Fibroblast of lung (primary cell): ENCODE measurements at regions not wholly inside any gene's neighbourhood (a gene's known extent, or its start where the extent isn't known, plus 50 kb on each side); places are given as distances from the start of the nearest gene placed in this dataset.

Source experiments
- DNase-seq, 2 donors: peaks; one replicate each; pipeline versions ENCODE4 v3.0.0 to v3.0.0-alpha.2; 2010; ENCODE audit warnings: low read depth in 2 of 2
- H2AFZ ChIP-seq: 2 replicates; pipeline ENCODE4 v1.5.1; 2012; ENCODE audit warnings: low read length, control low read depth, inconsistent platforms
- H3K27ac ChIP-seq: 2 replicates; pipeline ENCODE4 v1.5.1; 2011; ENCODE audit warnings: low read length, control low read depth; ENCODE audit not compliant: insufficient read depth
- H3K27me3 ChIP-seq: 2 replicates; pipeline ENCODE4 v1.5.1; 2011; ENCODE audit warnings: mild to moderate bottlenecking, low read length; ENCODE audit not compliant: control insufficient read depth, insufficient read depth
- H3K36me3 ChIP-seq: 2 replicates; pipeline ENCODE4 v1.5.1; 2011; ENCODE audit warnings: low read length; ENCODE audit not compliant: control insufficient read depth, insufficient read depth
- H3K4me1 ChIP-seq: 2 replicates; pipeline ENCODE4 v1.5.1; 2011; ENCODE audit warnings: low read length; ENCODE audit not compliant: control insufficient read depth, insufficient read depth; ENCODE audit errors: extremely low read depth
- H3K4me2 ChIP-seq: 2 replicates; pipeline ENCODE4 v1.5.1; 2011; ENCODE audit warnings: low read length, control low read depth; ENCODE audit not compliant: insufficient read depth; ENCODE audit errors: extremely low read depth
- H3K4me3 ChIP-seq, 4 experiments: fragments of 200-600 bp in 1 of 4; sonication (generic) in 1 of 4; replicated peaks in 1 of 4; 2 replicates each; pipeline ENCODE4 v1.5.1; 2011 to 2016; ENCODE audit warnings: low read length in 4 of 4, low read depth in 3 of 4, mild to moderate bottlenecking in 3 of 4, control low read depth in 2 of 4, inconsistent platforms in 1 of 4, mixed read lengths in 1 of 4; ENCODE audit not compliant: insufficient read depth in 1 of 4; ENCODE audit errors: control extremely low read depth in 1 of 4
- H3K79me2 ChIP-seq: 2 replicates; pipeline ENCODE4 v1.5.1; 2012; ENCODE audit warnings: mild to moderate bottlenecking, low read length, inconsistent platforms; ENCODE audit not compliant: control insufficient read depth, insufficient read depth
- H3K9ac ChIP-seq: 2 replicates; pipeline ENCODE4 v1.5.1; 2011; ENCODE audit warnings: mild to moderate bottlenecking, low read length, control low read depth; ENCODE audit not compliant: insufficient read depth
- H3K9me3 ChIP-seq: 2 replicates; pipeline ENCODE4 v1.5.1; 2012; ENCODE audit warnings: low read depth, low read length; ENCODE audit not compliant: control insufficient read depth, insufficient read depth
- H4K20me1 ChIP-seq: 2 replicates; pipeline ENCODE4 v1.5.1; 2011; ENCODE audit warnings: low read length; ENCODE audit not compliant: control insufficient read depth, insufficient read depth; ENCODE audit errors: extremely low read depth
- CTCF ChIP-seq, 2 donors: IDR thresholded peaks in 1 of 2; conservative IDR thresholded peaks in 1 of 2; 1 replicate in 1 of 2; 2 replicates in 1 of 2; pipeline ENCODE4 v1.5.1; 2011 to 2012; ENCODE audit warnings: low read length in 2 of 2, control low read depth in 1 of 2, inconsistent platforms in 1 of 2, low read depth in 1 of 2, mild to moderate bottlenecking in 1 of 2
- EZH2 ChIP-seq: IDR thresholded peaks from 2 replicates; pipeline ENCODE4 v1.5.1; 2012; ENCODE audit warnings: low read length, control low read depth, mild to moderate bottlenecking; ENCODE audit errors: missing control alignments

GRCh38 chr3:31450345-31450744 is 82.4 kb upstream of the STT3B start:
- Histone ChIP-seq H3K4me1 (no peaks in the 10 kb centered on the region), H3K4me2 (no peak overlapping the region), H4K20me1 (no peaks in the 10 kb centered on the region), H3K9me3 (no peaks in the 10 kb centered on the region), H3K79me2 (no peaks in the 10 kb centered on the region), H3K36me3 (no peaks in the 10 kb centered on the region), H3K27me3 (no peaks in the 10 kb centered on the region), H3K27ac (no peak overlapping the region), H3K9ac (no peak overlapping the region), H2AFZ (no peak overlapping the region), H3K4me3 (no peak overlapping the region)
- TF ChIP-seq EZH2 (no peak), CTCF (conservative IDR thresholded peaks at IDR 0.05 in 1 of 2, IDR thresholded peaks at IDR 0.05 in 1 of 2; ENCODE audit: low read depth in 1 of 2, low read length in 2 of 2) (no peak)
- no peak for DNase-seq

- H3K9me3 ChIP-seq, result no peaks in the 10 kb centered on the region
- no peaks in the 10 kb centered on the region for H3K27me3 ChIP-seq
- no peak for DNase-seq
- H3K9ac ChIP-seq, result no peak overlapping the region
- H2AFZ ChIP-seq, result no peak overlapping the region
- no peaks in the 10 kb centered on the region for H3K36me3 ChIP-seq
- H4K20me1 ChIP-seq, result no peaks in the 10 kb centered on the region
- no peak overlapping the region for H3K4me2 ChIP-seq
- no peaks in the 10 kb centered on the region for H3K79me2 ChIP-seq
- H3K4me3 ChIP-seq, result no peak overlapping the region
- H3K27ac ChIP-seq, result no peak overlapping the region
- no peak for TF ChIP-seq EZH2
- no peak for TF ChIP-seq CTCF (conservative IDR thresholded peaks at IDR 0.05 in 1 of 2, IDR thresholded peaks at IDR 0.05 in 1 of 2; ENCODE audit: low read depth in 1 of 2, low read length in 2 of 2)
- no peaks in the 10 kb centered on the region for H3K4me1 ChIP-seq
These were observed 80.1 kb upstream of the STT3B start for GRCh38 chr3:31452495-31453106.

GRCh38 chr3:31453430-31453829 is 79.3 kb upstream of the STT3B start:
- Histone ChIP-seq H3K4me3 (no peak overlapping the region), H3K9ac (no peak overlapping the region), H3K79me2 (no peaks in the 10 kb centered on the region), H3K36me3 (no peaks in the 10 kb centered on the region), H2AFZ (no peak overlapping the region), H3K4me2 (no peak overlapping the region), H4K20me1 (no peaks in the 10 kb centered on the region), H3K4me1 (no peaks in the 10 kb centered on the region), H3K9me3 (no peaks in the 10 kb centered on the region), H3K27me3 (no peaks in the 10 kb centered on the region), H3K27ac (no peak overlapping the region)
- no peak for TF ChIP-seq CTCF (conservative IDR thresholded peaks at IDR 0.05 in 1 of 2, IDR thresholded peaks at IDR 0.05 in 1 of 2; ENCODE audit: low read depth in 1 of 2, low read length in 2 of 2)
- no peak for TF ChIP-seq EZH2
- DNase-seq, result no peak
